Epithelial cell of esophagus (primary cell): ENCODE measurements at regions not wholly inside any gene's neighbourhood (a gene's known extent, or its start where the extent isn't known, plus 50 kb on each side); places are given as distances from the start of the nearest gene placed in this dataset.

Experiments
- DNase-seq: peaks from one replicate; pipeline ENCODE4 v3.0.0; 2010; ENCODE audit warnings: low read depth
- H3K4me3 ChIP-seq: 2 replicates; pipeline ENCODE4 v1.5.1; 2011; ENCODE audit warnings: mild to moderate bottlenecking, low read length, control low read depth
- CTCF ChIP-seq: IDR thresholded peaks from 2 replicates; pipeline ENCODE4 v1.5.1; 2011; ENCODE audit warnings: low read depth, mild to moderate bottlenecking, low read length, control low read depth, inconsistent platforms; ENCODE audit not compliant: insufficient read depth; ENCODE audit errors: missing control alignments

- DNase-seq, result peak; percentile 33
- no peak for TF ChIP-seq CTCF
These were observed 62.1 kb upstream of the TEKT1 start for GRCh38 chr17:6893382-6894205.

GRCh38 chr17:6894206-6894528 is 62.6 kb upstream of the TEKT1 start:
- DNase-seq, result peak; percentile 68
- peak; percentile 67 for TF ChIP-seq CTCF
- H3K4me3 ChIP-seq, result peak overlapping the region; percentile 23

More at GRCh38 chr17:6893382-6894205, 62.1 kb upstream of the TEKT1 start:
- H3K4me3 ChIP-seq, result peak overlapping the region; percentile 23

GRCh38 chr17:6901086-6901485 is 69.6 kb upstream of the TEKT1 start:
- TF ChIP-seq CTCF, result no peak
- no peak for DNase-seq

DNA sequence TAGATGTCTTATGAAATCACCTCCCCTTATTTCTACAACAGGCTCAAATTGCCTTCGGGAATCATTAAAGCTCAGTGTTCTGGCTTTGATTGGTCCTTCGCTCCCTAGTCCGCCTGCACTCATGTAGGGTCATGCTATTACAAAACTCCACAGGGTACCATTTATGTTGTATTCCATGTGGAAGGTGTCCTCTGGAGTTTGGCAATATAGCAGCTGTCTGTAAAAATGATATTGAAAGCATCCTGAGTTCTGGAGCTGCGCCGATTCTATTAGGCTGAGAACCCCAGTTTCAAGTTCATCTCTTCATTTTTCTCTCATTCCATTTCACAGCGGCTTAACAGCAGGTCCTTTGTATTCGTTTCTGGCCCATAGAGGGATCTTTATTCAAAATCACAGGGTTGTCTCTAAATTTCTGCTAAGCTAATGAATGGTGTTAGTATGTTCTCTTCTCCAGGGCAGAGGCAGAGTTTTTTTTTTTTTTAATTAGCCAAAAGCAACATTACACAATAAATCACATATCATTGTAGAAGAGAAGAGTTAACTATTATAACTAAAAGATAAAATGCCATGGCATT is 71.9 kb upstream of the TEKT1 start:
- no peak for DNase-seq
- no peak for TF ChIP-seq CTCF
- H3K4me3 ChIP-seq, result no peak overlapping the region

More at GRCh38 chr17:6901086-6901485, 69.6 kb upstream of the TEKT1 start:
- H3K4me3 ChIP-seq, result no peak overlapping the region

DNA sequence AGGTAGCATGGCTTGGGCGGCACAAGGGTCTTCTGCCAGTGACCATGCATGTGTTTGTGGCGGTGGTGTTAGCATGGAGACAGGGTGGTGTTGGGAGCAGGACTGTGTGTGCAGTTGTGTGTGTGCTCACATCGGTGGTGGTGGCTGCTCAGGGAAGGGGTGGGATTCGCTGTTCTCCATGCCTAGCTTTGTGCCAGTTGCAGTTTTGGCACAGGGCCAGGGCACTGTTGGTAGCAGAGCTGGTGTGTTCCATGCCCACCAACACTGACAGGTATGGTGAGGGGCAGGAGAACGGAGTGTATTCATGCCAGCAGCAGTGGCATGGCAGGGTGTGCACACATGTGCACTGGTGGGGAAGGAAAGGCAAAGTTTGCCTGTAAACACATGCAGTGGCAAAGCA is 77.3 kb upstream of the TEKT1 start:
- TF ChIP-seq CTCF, result no peak

GRCh38 chr17:6910987-6911603 is 79.6 kb upstream of the TEKT1 start:
- DNase-seq, result peak; percentile 55
- no peak overlapping the region for H3K4me3 ChIP-seq
- TF ChIP-seq CTCF, result peak; percentile 70

More for the DNA sequence above, 77.3 kb upstream of the TEKT1 start:
- no peak overlapping the region for H3K4me3 ChIP-seq
- DNase-seq, result no peak
